Right lobe of liver (tissue), 4 donors: ENCODE measurements at regions not wholly inside any gene's neighbourhood (a gene's known extent, or its start where the extent isn't known, plus 50 kb on each side); places are given as distances from the start of the nearest gene placed in this dataset.

ENCODE experiments used
- CTCF ChIP-seq, 4 donors: fragments of 200-600 bp in 3 of 4; fragments of 450-650 bp in 1 of 4; IDR thresholded peaks; one replicate each; pipeline versions ENCODE4 v1.5.1 to v1.8.0; 2016 to 2022; ENCODE audit warnings: antibody characterized with exemption in 4 of 4, mild to moderate bottlenecking in 2 of 4
- POLR2A ChIP-seq: fragments of 450-650 bp; IDR thresholded peaks from one replicate; pipeline ENCODE4 v1.6.1; 2017; ENCODE audit warnings: antibody characterized with exemption, mild to moderate bottlenecking
- donor health status: DM: no; HTN: no; CAD: no.
- donor health status: DM: no; HTN: no; CAD: no.
- donor health status: DM: no; HTN: yes; CAD: no.

GRCh38 chr14:42563313-42563712 lies 956.6 kb downstream of the LRFN5 start:
- TF ChIP-seq CTCF (IDR thresholded peaks at IDR 0.05): no peak
- no peak for TF ChIP-seq POLR2A
